ENCODE measurements at regions not wholly inside any gene's neighbourhood (a gene's known extent, or its start where the extent isn't known, plus 50 kb on each side); places are given as distances from the start of the nearest gene placed in this dataset.

DNA sequence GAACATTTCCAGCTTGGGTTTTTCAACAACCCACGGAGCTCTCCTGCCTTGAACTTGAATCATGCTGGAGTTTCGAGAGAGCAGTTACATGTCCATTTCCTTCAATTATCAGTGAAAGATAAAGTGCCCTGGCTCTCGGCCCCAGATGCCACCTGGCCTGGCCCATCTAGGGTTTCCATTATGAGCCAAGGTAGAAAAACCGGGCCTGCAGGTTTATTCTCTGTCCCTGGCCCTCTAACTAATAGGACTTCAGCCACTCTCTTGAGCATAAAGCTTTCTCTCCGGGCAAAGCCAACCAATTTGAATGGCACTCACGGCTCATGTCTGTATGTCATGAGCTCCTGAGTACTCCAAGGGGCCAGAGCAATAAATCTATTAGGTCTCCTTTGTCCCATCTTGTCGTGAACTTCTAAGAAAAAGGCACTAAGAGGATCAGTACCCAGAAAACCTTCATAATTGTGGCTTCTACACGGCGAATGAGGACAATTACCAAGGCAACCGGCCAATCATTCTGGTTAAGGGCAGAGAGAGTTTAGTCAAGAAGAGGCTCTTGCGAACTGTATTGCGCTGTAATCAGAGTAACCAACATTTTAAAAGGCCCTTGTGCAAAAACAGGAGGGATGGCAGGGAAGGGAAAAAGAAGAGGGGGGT, 392.3 kb downstream of the MED13L start:
- TF ChIP-seq POLR2A (IDR thresholded peaks at IDR 0.05) = no peak
- TF ChIP-seq, protein P1, sequence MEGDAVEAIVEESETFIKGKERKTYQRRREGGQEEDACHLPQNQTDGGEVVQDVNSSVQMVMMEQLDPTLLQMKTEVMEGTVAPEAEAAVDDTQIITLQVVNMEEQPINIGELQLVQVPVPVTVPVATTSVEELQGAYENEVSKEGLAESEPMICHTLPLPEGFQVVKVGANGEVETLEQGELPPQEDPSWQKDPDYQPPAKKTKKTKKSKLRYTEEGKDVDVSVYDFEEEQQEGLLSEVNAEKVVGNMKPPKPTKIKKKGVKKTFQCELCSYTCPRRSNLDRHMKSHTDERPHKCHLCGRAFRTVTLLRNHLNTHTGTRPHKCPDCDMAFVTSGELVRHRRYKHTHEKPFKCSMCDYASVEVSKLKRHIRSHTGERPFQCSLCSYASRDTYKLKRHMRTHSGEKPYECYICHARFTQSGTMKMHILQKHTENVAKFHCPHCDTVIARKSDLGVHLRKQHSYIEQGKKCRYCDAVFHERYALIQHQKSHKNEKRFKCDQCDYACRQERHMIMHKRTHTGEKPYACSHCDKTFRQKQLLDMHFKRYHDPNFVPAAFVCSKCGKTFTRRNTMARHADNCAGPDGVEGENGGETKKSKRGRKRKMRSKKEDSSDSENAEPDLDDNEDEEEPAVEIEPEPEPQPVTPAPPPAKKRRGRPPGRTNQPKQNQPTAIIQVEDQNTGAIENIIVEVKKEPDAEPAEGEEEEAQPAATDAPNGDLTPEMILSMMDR (IDR thresholded peaks at IDR 0.05) = no peak
- H3K4me1 ChIP-seq = no peaks in the 10 kb centered on the region
- no peak overlapping the region for H3K27ac ChIP-seq
- no peak for DNase-seq
- H3K4me3 ChIP-seq = no peak overlapping the region
- H3K27me3 ChIP-seq = no peaks in the 10 kb centered on the region
- no peaks in the 10 kb centered on the region for H3K36me3 ChIP-seq
- no peaks in the 10 kb centered on the region for H3K9me3 ChIP-seq

DNA sequence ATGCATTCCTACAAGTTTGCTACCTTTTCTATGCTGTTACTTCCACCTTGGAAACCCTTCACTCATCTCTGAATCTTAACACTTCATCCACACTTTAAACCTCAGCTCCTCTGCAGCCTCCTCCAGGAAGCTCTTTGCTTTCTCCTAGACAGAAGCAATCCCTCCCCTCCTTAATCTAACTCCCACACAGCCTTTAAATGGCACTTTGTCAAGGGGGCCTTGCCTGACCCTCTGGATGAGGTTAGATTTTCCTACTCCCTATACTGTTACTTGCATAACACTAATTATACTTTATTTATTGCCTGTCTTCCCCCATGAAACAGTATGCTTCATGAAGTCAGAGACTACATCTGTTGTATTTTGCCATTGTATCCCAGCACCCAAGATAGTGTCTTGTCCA, 394.6 kb downstream of the MED13L start:
- Histone ChIP-seq H3K4me3 (no peak overlapping the region), H3K9me3 (no peaks in the 10 kb centered on the region), H3K36me3 (no peaks in the 10 kb centered on the region), H3K4me1 (no peaks in the 10 kb centered on the region), H3K27ac (no peak overlapping the region), H3K27me3 (no peaks in the 10 kb centered on the region)
- no peak for DNase-seq
- no peak for TF ChIP-seq POLR2A (IDR thresholded peaks at IDR 0.05)
- TF ChIP-seq, protein P1 (IDR thresholded peaks at IDR 0.05) = no peak

DNA sequence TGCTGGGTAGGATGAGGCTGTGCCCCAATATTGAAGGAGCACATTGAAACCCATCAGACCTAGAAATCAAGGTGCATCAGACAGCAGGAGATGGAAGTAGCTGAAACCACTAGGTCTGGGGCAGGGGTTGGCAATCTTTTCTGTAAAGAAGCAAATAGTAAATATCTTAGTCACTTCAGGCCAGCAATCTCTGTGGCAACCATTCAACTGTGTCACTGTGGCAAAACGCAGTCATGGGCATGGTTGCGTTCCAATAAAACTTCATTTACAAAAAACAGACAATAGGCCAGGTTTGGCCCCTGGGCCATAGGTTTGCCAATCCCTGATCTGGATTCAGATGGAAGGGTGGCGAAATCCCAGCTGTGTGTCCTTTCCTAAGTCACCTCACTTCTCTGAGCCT, 397.3 kb downstream of the MED13L start:
- no peak for TF ChIP-seq POLR2A (IDR thresholded peaks at IDR 0.05)
- TF ChIP-seq, protein P1 (IDR thresholded peaks at IDR 0.05) = no peak
- no peaks in the 10 kb centered on the region for H3K4me1 ChIP-seq
- DNase-seq = no peak
- no peaks in the 10 kb centered on the region for H3K36me3 ChIP-seq
- H3K4me3 ChIP-seq = no peak overlapping the region
- no peaks in the 10 kb centered on the region for H3K9me3 ChIP-seq
- H3K27ac ChIP-seq = no peak overlapping the region
- no peaks in the 10 kb centered on the region for H3K27me3 ChIP-seq

DNA sequence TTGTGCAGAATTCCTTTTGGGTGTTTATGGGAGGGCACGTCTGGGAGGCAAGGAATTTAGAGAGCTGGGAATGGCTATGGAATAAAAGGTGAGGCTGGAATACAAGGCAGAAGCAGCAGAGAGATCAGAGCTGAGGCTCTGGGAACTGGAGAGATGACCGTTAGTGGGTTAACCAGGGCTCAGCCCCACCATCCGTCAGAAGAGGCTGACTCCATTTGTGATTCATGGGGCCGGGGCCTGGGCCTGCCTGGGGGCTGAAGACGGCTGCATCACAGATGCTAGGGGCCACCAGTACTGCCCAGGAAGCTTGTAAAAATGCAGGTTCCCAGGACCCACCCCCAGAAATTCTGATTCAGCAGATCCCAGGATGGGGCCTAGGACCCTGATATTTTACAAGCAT, 398.1 kb downstream of the MED13L start:
- TF ChIP-seq, protein P1 (IDR thresholded peaks at IDR 0.05) = no peak
- no peak for TF ChIP-seq POLR2A (IDR thresholded peaks at IDR 0.05)
- H3K27me3 ChIP-seq = no peaks in the 10 kb centered on the region
- no peaks in the 10 kb centered on the region for H3K4me1 ChIP-seq
- no peaks in the 10 kb centered on the region for H3K36me3 ChIP-seq
- H3K27ac ChIP-seq = no peak overlapping the region
- H3K4me3 ChIP-seq = no peak overlapping the region
- no peaks in the 10 kb centered on the region for H3K9me3 ChIP-seq
- no peak for DNase-seq

DNA sequence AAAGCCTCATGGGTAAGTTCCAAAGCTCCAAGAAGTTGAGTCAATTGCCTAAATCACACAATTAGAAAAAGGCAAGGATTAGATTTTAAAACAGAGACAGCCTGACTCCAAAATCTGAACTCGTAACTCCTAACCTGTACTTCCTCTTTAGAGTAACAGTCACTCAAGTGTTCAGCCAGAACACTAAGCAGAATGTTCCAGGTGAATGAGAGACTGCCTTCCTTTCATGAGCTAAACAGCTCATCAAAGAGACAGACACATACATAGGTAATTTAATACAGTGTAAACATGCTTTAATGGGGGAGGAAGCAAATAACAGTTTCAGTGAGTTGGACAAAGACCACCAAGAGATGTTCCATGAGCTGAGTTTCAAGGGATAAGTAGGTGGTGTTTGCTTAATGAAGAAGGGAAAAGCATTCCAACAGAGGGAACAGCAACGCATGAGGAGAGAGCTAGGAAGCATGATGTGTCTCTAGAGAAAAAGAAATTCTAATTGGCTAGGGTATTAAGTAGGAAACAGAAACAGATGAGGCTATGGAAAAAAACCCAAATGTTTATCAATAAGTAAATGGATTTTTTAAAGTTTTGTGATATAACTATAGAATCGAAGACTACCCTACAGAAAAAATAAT, 403.9 kb downstream of the MED13L start:
- H3K4me1 ChIP-seq = no peaks in the 10 kb centered on the region
- H3K4me3 ChIP-seq = no peak overlapping the region
- no peak for DNase-seq
- TF ChIP-seq, protein P1 (IDR thresholded peaks at IDR 0.05) = no peak
- no peak for TF ChIP-seq POLR2A (IDR thresholded peaks at IDR 0.05)
- no peaks in the 10 kb centered on the region for H3K27me3 ChIP-seq
- no peak overlapping the region for H3K27ac ChIP-seq
- H3K9me3 ChIP-seq = no peaks in the 10 kb centered on the region
- no peaks in the 10 kb centered on the region for H3K36me3 ChIP-seq

All from Peyer's patch (tissue), 4 donors.